ENCODE measurements at regions not wholly inside any gene's neighbourhood (a gene's known extent, or its start where the extent isn't known, plus 50 kb on each side); places are given as distances from the start of the nearest gene placed in this dataset.

GRCh38 chr18:66136039-66136438 is 385.2 kb downstream of the CDH7 start:
- DNase-seq (ENCODE audit: extremely low spot score), result no peak
- TF ChIP-seq FOXA1 (IDR thresholded peaks at IDR 0.05) (no peak), TARDBP (IDR thresholded peaks at IDR 0.05) (no peak), BHLHE40 (IDR thresholded peaks at IDR 0.05; ENCODE audit: borderline replicate concordance) (no peak), NFRKB (IDR thresholded peaks at IDR 0.05) (no peak), SUZ12 (IDR thresholded peaks at IDR 0.05) (no peak), LEF1 (IDR thresholded peaks at IDR 0.05; ENCODE audit: borderline replicate concordance) (no peak), HDGF (IDR thresholded peaks at IDR 0.05; ENCODE audit: borderline replicate concordance) (no peak)
- ChIA-PET CTCF (no interaction called here), POLR2A (no interaction called here)

- ChIA-PET CTCF (no interaction called here), POLR2A (no interaction called here)
- DNase-seq (ENCODE audit: extremely low spot score), result no peak
- TF ChIP-seq SP1 (IDR thresholded peaks at IDR 0.05) (no peak), NFRKB (IDR thresholded peaks at IDR 0.05) (no peak), SUZ12 (IDR thresholded peaks at IDR 0.05) (no peak), CTBP1 (IDR thresholded peaks at IDR 0.05; ENCODE audit: borderline replicate concordance) (no peak), BHLHE40 (IDR thresholded peaks at IDR 0.05; ENCODE audit: borderline replicate concordance) (no peak), LEF1 (IDR thresholded peaks at IDR 0.05; ENCODE audit: borderline replicate concordance) (no peak), FOXM1 (IDR thresholded peaks at IDR 0.05; ENCODE audit: borderline replicate concordance) (no peak), FOXK2 (IDR thresholded peaks at IDR 0.05) (no peak), FOXA1 (IDR thresholded peaks at IDR 0.05) (no peak)
Measured at GRCh38 chr18:66129248-66129647, 378.4 kb downstream of the CDH7 start.

DNA sequence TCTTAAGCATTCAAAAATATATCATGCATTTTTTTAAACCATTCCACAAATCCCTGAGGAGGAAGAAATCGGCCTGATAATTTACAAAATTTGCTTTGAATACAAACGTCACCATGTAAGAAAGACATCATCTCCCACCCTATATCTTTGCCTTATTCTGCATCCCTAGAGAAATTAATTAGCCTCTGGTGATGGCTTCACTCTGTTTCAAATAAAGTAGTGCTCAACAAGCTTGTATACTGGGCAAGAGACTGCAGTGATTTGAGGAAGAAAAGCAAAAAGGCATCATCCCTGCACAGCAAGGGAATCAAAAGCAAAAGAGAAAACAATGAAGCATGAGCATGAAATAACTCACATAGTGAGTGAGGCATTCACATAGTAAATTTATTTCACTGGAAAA is 375.5 kb downstream of the CDH7 start:
- ChIA-PET CTCF (no interaction called here), POLR2A (no interaction called here)
- TF ChIP-seq FOXM1 (IDR thresholded peaks at IDR 0.05; ENCODE audit: borderline replicate concordance) (no peak), SUZ12 (IDR thresholded peaks at IDR 0.05) (no peak), FOXK2 (IDR thresholded peaks at IDR 0.05) (no peak), SP1 (IDR thresholded peaks at IDR 0.05) (no peak), LEF1 (IDR thresholded peaks at IDR 0.05; ENCODE audit: borderline replicate concordance) (no peak), CTBP1 (IDR thresholded peaks at IDR 0.05; ENCODE audit: borderline replicate concordance) (no peak)
- no peak for DNase-seq (ENCODE audit: extremely low spot score)

GRCh38 chr18:66124394-66124793 is 373.6 kb downstream of the CDH7 start:
- ChIA-PET CTCF (no interaction called here), POLR2A (no interaction called here)
- TF ChIP-seq SP1 (IDR thresholded peaks at IDR 0.05) (no peak), NFRKB (IDR thresholded peaks at IDR 0.05) (no peak), FOXM1 (IDR thresholded peaks at IDR 0.05; ENCODE audit: borderline replicate concordance) (no peak), FOXA1 (IDR thresholded peaks at IDR 0.05) (no peak), ZNF384 (IDR thresholded peaks at IDR 0.05) (no peak), BHLHE40 (IDR thresholded peaks at IDR 0.05; ENCODE audit: borderline replicate concordance) (no peak), ELF4 (IDR thresholded peaks at IDR 0.05) (no peak), TARDBP (IDR thresholded peaks at IDR 0.05) (no peak), ARNT (IDR thresholded peaks at IDR 0.05) (no peak), HDGF (IDR thresholded peaks at IDR 0.05; ENCODE audit: borderline replicate concordance) (no peak), LEF1 (IDR thresholded peaks at IDR 0.05; ENCODE audit: borderline replicate concordance) (no peak), L3MBTL2 (conservative IDR thresholded peaks at IDR 0.05) (no peak), FOXK2 (IDR thresholded peaks at IDR 0.05) (no peak), SUZ12 (IDR thresholded peaks at IDR 0.05) (no peak), CTBP1 (IDR thresholded peaks at IDR 0.05; ENCODE audit: borderline replicate concordance) (no peak)
- TF ChIP-seq, protein P1, sequence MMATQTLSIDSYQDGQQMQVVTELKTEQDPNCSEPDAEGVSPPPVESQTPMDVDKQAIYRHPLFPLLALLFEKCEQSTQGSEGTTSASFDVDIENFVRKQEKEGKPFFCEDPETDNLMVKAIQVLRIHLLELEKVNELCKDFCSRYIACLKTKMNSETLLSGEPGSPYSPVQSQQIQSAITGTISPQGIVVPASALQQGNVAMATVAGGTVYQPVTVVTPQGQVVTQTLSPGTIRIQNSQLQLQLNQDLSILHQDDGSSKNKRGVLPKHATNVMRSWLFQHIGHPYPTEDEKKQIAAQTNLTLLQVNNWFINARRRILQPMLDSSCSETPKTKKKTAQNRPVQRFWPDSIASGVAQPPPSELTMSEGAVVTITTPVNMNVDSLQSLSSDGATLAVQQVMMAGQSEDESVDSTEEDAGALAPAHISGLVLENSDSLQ (IDR thresholded peaks at IDR 0.05), result no peak
- DNase-seq (ENCODE audit: extremely low spot score), result no peak

DNA sequence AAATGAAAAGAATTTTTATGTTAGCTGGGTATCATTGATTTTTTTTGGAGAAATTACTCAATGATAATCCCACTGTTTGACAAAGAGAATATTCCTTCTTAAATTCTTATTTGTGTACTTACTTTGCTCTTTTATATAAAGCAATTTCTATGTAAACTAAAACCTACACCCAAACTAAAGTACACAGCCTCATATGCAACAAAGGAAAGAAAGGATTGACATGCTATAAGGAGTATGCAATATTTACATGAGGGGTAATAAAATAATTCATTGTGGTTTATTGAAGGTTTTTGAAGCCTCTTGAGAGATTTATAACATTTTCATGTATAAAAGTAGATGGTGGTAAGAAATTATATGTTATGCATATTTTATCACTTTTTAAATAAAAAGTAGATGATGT is 368.5 kb downstream of the CDH7 start:
- TF ChIP-seq TARDBP (IDR thresholded peaks at IDR 0.05), result no peak
- TF ChIP-seq SUZ12 (IDR thresholded peaks at IDR 0.05), result no peak
- TF ChIP-seq ZNF384 (IDR thresholded peaks at IDR 0.05), result no peak
- no peak for TF ChIP-seq FOXK2 (IDR thresholded peaks at IDR 0.05)
- no peak for TF ChIP-seq FOXA1 (IDR thresholded peaks at IDR 0.05)
- TF ChIP-seq BHLHE40 (IDR thresholded peaks at IDR 0.05; ENCODE audit: borderline replicate concordance), result no peak
- TF ChIP-seq SP1 (IDR thresholded peaks at IDR 0.05), result no peak
- CTCF ChIA-PET, result no interaction called here
- POLR2A ChIA-PET, result no interaction called here
- DNase-seq (ENCODE audit: extremely low spot score), result no peak

- no peak for TF ChIP-seq FOXK2 (IDR thresholded peaks at IDR 0.05)
- TF ChIP-seq, protein P1 (IDR thresholded peaks at IDR 0.05), result no peak
- no peak for TF ChIP-seq SUZ12 (IDR thresholded peaks at IDR 0.05)
- ChIA-PET POLR2A (no interaction called here), CTCF (no interaction called here)
- DNase-seq (ENCODE audit: extremely low spot score), result no peak
Measured at GRCh38 chr18:66111018-66111417, 360.2 kb downstream of the CDH7 start.

- DNase-seq (ENCODE audit: extremely low spot score), result no peak
- POLR2A ChIA-PET, result no interaction called here
- no peak for TF ChIP-seq ELF4 (IDR thresholded peaks at IDR 0.05)
- TF ChIP-seq FOXA1 (IDR thresholded peaks at IDR 0.05), result no peak
- no peak for TF ChIP-seq BHLHE40 (IDR thresholded peaks at IDR 0.05; ENCODE audit: borderline replicate concordance)
- no peak for TF ChIP-seq FOXM1 (IDR thresholded peaks at IDR 0.05; ENCODE audit: borderline replicate concordance)
- no peak for TF ChIP-seq HDGF (IDR thresholded peaks at IDR 0.05; ENCODE audit: borderline replicate concordance)
Measured at GRCh38 chr18:66110607-66111006, 359.8 kb downstream of the CDH7 start.

GRCh38 chr18:66109981-66110380 is 359.2 kb downstream of the CDH7 start:
- ChIA-PET POLR2A (no interaction called here), CTCF (no interaction called here)
- TF ChIP-seq FOXM1 (IDR thresholded peaks at IDR 0.05; ENCODE audit: borderline replicate concordance) (no peak), ELF4 (IDR thresholded peaks at IDR 0.05) (no peak), FOXK2 (IDR thresholded peaks at IDR 0.05) (no peak), LEF1 (IDR thresholded peaks at IDR 0.05; ENCODE audit: borderline replicate concordance) (no peak)
- DNase-seq (ENCODE audit: extremely low spot score), result no peak

More at GRCh38 chr18:66110607-66111006, 359.8 kb downstream of the CDH7 start:
- CTCF ChIA-PET, result no interaction called here
